OCI-LY1 (cell line): ENCODE measurements at regions not wholly inside any gene's neighbourhood (a gene's known extent, or its start where the extent isn't known, plus 50 kb on each side); places are given as distances from the start of the nearest gene placed in this dataset.

ENCODE experiments used
- CTCF ChIP-seq: fragments of 200-600 bp; sonication (generic), shearing (Covaris generic); IDR thresholded peaks from 2 replicates; pipeline ENCODE4 v1.5.1; 2017; ENCODE audit warnings: mild to moderate bottlenecking, antibody characterized with exemption, low read length, moderate library complexity, mixed read lengths
- EZH2 ChIP-seq: fragments of 200-600 bp; sonication (generic), shearing (Covaris generic); IDR thresholded peaks from 2 replicates; pipeline ENCODE4 v1.8.0; 2017; ENCODE audit warnings: borderline replicate concordance, mixed run types, mild to moderate bottlenecking, antibody characterized with exemption, low read length, moderate library complexity, mixed read lengths

- TF ChIP-seq CTCF (no peak), EZH2 (no peak)
Measured at GRCh38 chr6:169993861-169994481, 242.5 kb downstream of the ERMARD start.
